ENCODE measurements at regions not wholly inside any gene's neighbourhood (a gene's known extent, or its start where the extent isn't known, plus 50 kb on each side); places are given as distances from the start of the nearest gene placed in this dataset.

GRCh38 chr18:24954341-24954740, 397.6 kb downstream of the ZNF521 start:
- DNase-seq = no peak

- no peak for DNase-seq
Measured at GRCh38 chr18:24958001-24958400, 394.0 kb downstream of the ZNF521 start.

GRCh38 chr18:24959051-24959476, 392.9 kb downstream of the ZNF521 start:
- DNase-seq = no peak

DNA sequence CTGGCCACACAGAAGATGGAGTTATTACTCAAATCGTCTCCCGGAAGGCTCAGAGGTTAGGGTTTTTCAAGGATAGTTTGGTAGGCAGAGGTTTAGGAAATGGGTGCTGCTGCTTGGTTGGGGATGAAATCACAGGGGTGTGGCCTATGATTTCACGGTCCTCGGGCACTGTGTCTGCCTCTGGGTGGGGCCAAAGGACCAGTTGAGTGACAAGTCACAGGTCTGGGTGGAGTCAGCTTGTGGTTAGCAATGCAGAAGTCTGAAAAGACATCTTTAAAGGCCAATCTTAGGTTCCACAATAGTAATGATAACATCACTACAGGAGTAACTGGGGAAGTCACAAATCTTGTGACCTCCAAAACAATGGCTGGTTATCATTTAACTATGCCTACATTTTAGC, 387.8 kb downstream of the ZNF521 start:
- DNase-seq = no peak

GRCh38 chr18:24968238-24968775, 383.7 kb downstream of the ZNF521 start:
- no peak for DNase-seq

DNA sequence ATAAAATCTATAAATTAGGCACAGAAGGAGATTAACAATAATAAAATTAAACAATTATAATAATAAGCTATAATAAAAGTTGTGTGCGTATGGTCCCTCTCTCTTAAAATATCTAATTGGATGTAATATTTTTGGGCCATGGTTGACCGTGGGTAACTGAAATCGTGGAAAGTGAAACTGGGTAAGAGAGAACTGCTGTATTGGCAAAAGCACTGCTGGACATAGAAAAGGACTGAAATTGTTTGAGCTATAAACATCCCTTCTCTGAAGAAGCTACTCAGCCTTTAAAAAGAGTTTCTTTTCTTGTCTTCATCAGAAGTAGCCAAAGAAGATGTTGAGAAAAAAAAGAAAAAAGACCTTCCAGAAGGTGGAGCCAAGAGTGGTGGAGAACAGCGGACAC, 379.4 kb downstream of the ZNF521 start:
- no peak for DNase-seq

- DNase-seq = no peak
Measured at GRCh38 chr18:24974431-24974830, 377.5 kb downstream of the ZNF521 start.

GRCh38 chr18:24975496-24976372, 376.2 kb downstream of the ZNF521 start:
- DNase-seq = no peak

DNA sequence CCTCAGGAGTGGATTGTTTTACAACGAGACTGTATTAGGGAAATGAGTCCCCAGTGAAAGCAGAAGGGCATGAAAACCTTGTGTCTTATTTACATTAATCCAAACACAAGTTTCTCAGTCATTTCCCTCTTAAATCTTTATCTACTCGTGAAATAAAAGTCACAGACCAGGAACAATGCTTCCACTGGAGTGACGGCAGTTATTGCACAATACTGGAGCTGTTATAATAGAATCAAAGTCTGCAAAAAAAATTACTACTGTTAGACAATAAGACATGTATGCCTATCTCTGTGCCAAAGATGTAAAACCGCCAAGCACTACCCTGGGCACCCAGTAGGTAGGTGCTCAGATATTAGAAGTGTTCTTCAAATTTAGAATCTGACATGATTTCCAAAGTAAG, 375.5 kb downstream of the ZNF521 start:
- no peak for DNase-seq

DNA sequence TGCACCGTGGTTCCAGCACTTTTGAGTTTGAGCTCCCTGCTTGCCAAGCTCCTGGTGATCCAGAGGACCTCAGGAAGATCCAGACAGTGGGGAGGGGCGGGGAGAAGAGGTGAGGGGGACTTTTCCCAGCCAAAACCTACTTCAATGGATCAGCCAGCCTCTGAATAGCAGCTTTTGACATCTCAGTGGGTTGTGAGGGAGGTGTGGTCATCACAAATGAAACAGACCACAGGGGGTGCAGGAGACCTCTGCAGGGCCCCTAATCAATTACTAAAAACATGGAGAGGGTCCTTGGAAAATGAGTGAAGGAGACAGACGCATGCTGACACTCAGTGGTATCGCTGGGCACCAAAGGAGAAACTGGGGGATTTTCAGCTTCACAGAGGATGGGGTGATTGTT, 372.7 kb downstream of the ZNF521 start:
- DNase-seq = no peak

DNA sequence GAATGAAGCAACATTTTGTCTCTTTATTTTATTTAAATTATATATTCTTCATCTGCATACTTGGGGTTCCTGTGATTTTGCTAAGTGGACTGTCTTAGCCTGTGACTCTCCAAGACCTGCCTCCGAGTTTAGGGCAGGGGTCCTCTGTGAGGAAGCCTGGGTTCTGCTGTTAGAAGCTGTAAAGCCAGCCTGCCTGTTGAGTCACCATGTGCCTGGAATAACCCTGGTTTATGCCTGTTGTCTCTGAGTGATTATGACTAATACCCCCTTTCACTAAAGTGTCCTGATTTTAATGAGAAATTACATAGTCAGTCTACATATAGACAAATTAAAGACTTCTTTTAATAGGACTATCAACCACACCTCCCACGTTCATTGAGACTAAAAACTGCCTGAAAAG, 369.1 kb downstream of the ZNF521 start:
- no peak for DNase-seq

DNA sequence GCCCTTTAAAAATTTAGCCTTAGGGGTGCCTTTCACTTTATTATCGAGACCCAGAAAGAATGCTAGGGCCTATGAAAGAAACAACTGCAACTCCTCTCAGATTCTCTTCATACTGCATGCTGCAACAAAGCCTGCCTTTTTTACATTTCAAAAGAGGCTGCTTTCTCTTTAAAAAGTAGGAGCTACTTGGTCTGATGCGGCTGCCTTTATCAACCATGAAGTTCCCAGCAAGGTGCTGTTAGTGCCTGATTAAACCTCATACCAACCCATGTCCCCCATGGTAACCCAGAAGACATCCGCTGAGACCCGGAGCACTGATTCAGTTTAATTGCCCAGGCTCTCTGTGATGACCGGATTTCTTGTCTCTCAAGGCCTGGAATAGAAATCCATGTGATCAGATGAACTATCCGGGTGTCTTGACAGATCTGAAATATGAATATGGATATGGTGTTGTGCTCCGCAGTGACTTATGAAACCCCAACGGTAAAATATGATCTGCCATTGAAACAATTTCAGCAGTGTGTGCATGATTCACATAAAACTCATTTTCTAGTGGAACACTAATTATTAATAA, 368.3 kb downstream of the ZNF521 start:
- DNase-seq = no peak

- DNase-seq = no peak
Measured at GRCh38 chr18:24985586-24985985, 366.4 kb downstream of the ZNF521 start.

DNA sequence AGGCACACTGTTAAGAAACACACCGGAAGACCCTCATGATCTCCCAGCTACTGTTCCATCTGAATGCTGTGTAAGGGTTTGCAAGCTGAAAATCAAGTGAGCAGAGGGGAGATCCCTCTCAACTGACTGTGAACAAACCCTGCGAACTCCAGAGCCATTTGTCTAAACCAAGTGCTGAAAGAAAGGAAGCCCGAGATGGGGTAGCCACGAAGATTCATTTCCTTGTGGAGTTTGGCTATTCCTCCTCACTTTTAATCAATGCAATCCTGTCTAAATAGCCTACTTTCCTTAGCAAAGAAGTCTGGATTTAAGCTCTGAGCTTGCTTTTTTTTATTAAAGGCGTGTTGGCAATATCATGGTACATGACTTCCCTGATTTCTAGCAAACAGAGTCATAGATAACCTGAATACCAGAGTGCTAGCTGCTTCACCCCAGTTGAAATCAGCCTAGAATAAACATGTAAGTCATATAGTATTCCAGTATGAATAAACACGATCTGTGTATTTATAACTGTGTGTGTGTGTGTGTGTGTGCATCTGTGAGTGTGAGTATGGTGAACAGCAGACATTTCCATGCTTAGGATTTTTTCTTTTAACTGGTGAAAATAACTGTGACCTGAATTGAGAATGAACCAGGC, 365.2 kb downstream of the ZNF521 start:
- DNase-seq = no peak

DNA sequence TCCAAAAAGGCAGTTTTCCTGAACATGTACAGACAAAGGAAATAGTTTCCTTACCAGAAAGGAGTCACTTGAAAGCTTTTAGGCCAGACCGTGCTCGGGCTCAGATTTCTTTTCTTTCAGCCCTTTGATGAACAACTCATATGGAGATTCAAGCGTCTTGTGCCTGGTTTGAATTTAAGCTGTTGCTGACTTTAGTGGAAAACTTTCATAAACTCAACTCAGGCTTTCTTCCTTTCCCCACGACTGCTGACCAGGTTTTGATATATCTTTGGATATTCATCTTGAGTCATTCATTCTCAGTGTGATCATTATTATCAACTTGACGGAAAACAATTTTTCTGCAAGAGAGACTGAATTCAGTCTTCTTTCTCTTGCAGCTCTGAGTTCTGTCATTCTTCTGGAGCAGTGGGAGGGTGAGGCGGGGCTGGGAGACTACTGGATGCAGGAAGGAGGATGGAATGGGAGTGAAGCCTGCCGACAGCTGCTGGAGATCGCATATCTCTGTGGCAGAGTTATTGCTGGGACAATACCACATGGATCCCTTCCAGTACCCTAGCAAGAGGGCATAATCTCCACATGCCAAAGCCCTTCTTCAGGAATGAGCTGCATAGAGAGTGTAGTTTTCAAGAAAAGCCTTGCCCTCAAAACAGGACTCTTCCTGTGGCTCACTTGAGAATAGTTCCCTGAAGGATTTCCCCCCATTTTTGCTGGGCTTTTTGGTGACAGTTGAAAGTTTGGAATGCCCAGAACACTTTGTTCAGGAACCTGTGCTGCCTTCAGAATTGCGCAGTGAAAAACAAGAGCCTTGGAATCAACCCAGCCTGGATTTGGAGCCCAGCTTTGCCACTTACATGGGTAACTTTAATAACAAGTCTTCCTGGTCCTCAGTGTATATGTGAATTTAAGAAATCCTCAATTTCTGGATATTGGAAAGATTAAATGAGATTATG, 364.4 kb downstream of the ZNF521 start:
- DNase-seq = no peak

GRCh38 chr18:24988253-24988840, 363.6 kb downstream of the ZNF521 start:
- no peak for DNase-seq

- DNase-seq = no peak
Measured at GRCh38 chr18:24989760-24990593, 362.0 kb downstream of the ZNF521 start.

DNA sequence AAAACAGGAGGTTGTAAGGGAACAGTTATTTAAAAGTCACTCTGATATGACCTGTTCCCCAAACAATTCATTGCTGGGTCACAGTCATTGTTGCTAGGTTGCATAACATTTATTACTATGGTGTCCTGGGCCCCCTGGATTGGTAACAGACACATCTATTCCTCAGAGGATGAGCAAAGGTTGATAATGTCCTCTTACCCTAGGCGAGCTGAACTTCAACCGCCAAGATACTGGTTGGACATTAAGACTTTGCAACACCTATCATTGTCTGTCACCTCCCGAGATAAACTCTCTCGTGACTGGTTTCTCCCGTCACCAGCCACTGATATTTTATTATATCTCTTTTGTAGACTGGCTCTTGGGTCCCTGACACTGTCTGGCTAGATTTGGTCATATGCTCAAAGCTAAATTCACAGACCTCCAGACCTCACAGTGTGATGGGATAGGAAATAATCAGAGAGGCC, 361.3 kb downstream of the ZNF521 start:
- DNase-seq = no peak

GRCh38 chr18:24991141-24992060, 360.6 kb downstream of the ZNF521 start:
- DNase-seq = no peak

DNA sequence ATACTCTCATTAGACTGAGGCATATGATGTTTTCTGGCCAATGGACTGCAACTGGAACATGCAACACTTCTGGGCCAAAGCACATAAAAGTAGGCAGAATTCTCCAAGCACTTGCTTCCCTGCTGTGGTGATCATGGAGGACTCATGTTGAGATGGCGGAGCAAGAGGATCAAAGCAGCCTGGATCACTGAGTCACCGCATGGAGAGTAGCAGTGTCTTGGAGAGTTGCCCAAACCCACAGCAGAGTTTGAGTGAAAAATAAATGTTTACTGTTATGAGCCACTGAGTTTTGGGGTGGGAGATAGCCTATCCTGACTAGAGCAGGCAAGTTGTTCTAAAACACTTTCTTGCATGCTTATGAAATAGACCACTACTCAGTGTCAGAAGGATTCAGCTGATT, 359.5 kb downstream of the ZNF521 start:
- DNase-seq = no peak
